Fibroblast of skin of right quadriceps (primary cell): ENCODE measurements at regions not wholly inside any gene's neighbourhood (a gene's known extent, or its start where the extent isn't known, plus 50 kb on each side); places are given as distances from the start of the nearest gene placed in this dataset.

Experiments
- DNase-seq: peaks from one replicate; pipeline ENCODE4 v3.0.0-alpha.2; 2013

DNA sequence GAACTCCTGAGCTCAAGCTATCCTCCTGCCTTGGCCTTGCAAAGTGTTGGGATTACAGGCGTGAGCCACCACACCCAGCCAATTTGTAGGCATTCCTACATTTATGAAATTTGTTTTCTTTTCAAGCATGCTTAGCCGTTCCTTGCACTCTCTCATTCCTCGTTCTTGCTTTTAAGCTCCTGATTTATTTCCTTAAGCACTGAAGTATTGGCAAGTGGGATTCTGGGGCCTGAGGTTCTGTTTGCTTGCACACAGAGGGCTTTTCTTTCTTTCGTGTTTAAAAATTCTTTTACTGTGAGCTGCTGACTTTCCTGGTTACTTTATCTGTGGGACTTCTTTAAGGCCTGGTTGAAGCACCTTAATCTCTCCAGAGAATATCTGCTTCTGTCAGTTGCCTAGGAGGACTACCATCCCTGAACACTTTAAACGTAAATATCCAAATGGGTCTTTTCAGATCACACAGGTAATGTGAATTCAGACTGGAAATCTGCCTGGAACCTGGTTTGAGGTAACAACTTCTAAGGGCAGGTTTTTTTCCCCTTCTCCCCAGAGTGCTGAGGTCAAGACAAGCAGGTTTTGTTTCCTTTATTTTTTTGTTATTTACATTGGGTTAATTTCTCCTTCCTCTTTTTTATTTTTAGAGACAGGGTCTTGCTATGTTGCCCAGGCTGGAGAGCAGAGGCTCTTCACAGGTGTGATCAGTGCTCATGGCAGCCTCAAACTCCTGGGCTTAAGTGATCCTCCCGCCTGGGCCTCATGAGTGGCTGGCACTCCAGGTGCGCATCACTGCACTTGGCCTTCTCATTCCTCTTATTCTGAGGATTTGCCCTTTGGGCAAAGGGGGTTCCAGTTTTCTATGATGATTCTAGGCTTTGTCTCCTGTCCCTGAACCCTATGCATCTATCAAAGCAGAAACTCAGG lies 102.9 kb downstream of the PFKFB3 start:
- DNase-seq, result no peak

DNA sequence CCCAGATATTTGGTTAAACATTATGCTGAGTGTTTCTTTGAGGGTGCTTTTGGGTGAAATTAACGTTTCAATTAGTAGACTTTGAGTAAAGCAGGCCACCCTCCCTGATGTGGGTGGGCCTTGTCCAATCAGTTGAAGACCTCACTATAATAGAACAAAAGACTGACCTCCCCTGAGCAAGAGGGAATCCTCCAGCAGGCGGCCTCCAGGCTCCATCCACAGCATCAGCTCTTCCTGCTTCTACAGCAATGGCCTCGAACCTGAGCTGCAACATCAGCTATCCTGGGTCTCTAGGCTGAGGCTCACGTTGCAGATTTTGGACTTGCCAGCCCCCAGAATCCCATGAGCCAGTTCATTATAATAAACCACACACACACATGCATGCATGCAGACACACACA lies 104.2 kb downstream of the PFKFB3 start:
- no peak for DNase-seq

DNA sequence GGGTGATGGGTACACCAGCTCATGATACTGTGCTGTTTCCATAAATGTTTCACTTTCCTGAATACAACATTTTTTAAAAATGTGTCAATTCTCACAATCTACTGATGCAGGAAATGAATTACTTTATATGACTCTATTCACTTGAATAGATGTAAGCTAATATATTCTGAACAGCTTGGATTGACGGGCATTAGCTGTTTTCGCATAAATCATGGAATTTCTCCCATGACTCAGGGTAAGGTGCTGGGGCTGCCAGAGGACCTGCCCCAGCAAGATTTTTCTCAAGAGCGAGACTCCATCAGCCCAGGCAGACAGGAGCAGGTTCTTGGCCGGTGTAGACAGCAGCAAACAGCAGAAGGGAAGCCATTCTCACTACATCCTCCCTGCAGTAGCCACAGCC lies 107.1 kb downstream of the PFKFB3 start:
- no peak for DNase-seq

DNA sequence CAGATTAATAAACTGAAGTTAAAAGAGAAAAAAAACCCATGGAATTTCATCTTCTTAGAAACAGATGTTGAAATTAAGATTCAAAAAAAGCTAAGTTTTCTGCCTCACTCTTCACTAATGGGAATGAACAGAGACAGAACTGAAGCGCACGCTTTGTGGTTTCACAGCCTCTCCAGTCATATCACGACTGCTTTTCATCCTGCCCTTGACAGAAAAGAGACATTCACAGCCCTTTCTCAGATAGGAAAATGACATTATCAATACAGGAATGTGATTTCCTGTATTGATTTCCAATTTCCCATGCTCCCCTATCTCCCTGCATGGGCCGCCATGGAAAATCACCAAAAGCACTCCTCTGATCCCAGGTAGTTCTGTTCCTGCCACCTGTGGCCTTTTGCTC lies 108.2 kb downstream of the PFKFB3 start:
- no peak for DNase-seq

DNA sequence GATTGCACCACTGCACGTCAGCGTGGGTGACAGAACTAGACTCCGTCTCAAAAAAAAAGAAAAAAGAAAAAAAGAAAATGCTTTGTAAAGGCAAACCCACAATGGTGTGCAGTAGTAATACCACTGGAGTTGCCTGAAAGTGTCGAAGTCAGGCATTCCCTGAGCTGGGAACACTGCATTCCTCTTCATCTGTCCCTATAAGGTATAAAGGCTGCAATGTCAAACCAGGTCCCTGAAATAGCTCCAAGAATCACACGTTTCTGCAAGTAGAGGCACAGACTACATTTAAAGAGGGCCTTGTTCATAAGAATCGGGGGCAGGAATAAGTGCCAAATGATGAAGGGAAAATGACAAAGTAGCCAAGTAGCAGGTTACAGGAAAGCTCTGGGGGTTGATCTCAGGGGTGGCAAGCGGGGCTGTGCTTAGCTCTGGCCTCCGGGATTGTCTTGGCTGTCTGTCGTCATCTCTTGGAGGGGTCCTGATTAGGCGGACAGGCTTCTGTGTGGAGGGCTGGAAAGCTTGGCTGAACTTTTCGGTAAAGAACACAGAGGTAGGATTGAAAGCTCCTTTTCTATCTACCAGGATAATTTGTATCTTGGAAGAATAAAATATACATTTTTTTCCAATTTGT lies 109.1 kb downstream of the PFKFB3 start:
- no peak for DNase-seq

DNA sequence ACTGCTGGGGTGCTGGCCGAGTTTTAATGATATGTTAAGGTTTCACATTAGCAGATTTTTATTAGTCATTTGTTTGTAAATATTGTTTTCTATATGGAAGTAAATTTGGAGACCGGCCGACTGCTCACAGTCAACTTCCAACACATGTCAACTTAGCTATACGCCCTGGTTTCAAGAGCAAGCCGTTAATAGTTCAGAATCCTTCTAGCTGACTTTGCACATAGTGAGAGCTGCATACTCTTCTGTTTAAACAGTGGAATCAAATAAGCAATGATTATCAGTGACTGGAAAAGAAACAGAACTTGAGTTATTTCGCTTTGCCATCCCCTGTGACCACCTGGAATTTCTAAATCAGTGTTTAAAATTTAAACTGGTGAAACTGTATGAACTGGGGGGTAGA lies 109.9 kb downstream of the PFKFB3 start:
- no peak for DNase-seq

DNA sequence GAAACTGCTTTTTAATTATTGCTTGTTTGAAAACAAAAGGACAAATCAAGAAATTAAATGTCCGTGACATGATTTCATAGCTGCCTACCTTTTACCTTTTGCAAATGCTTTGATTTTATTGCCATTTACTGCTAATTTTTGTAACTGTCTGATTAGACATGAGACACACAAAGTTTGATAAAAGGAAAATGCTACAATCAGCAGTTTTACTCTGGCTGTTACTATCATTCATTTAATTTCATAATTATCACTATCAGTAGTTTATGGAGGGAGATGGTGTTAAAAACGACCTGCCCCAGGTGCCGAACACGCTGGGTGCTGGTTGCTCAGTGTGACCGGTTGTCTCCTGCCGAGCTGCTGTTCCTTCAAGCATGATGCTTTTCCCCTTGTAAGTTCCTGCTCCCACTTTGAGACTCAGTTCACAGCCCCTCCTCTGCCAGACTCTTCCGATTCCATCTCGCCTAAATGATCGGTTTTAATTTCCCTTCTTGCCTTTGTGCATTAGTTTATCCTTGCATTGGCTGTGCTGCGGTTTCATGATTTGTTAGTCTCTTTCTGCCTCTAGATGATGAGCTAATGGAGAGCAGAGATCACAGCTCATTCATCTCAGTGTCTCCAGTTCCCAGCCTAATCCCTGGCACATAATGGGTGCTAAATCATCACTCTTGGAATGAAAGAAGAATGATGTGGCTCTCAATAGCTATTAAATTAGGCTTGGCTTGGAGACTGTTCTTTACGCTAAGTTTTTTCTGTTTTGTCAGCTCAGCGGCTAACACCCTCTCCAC lies 110.6 kb downstream of the PFKFB3 start:
- DNase-seq, result peak; percentile 83

DNA sequence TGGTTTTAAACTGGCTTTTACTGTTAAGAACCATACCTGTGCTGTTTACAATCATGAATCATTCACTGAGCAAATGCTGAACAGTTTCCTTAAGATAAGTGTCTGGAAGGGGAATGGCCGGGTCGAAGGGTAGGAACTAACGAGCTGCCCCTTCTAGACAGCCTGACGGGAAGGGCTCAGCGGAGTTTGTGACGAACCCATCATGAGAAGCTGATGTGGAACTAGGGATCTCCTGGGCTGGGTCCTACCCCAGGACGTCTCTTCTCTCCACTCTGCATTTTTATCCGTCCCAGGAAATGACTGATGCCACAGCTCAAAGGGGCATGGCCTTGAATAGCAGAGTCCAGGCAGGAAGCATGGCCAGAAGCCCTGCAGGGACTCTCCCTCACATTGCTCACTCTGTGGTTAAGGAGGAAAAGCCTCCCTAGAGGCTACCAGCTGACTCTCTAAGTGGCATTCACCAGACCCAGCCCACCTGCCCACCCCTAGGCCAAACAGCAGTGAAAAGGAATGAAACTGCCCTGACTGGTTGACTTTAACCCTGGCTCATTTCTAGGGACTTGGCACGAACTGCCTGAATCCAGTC lies 112.0 kb downstream of the PFKFB3 start:
- DNase-seq, result no peak

DNA sequence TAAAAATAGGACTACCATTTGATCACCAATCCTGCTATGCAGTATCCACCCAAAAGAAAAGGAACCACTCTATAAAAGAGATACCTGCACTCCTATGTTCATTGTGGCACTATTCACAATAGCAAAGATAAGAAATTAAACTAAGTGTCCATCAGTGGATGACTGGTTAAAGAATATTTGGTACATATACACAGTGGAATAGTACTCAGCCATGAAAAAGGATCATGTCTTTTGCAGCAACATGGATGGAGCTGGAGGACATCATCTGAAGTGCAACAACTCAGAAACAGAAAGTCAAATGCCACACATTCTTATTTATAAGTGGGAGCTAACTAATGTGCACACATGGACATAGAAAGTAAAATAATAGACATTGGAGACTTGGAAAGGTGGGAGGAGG lies 116.4 kb downstream of the PFKFB3 start:
- no peak for DNase-seq

DNA sequence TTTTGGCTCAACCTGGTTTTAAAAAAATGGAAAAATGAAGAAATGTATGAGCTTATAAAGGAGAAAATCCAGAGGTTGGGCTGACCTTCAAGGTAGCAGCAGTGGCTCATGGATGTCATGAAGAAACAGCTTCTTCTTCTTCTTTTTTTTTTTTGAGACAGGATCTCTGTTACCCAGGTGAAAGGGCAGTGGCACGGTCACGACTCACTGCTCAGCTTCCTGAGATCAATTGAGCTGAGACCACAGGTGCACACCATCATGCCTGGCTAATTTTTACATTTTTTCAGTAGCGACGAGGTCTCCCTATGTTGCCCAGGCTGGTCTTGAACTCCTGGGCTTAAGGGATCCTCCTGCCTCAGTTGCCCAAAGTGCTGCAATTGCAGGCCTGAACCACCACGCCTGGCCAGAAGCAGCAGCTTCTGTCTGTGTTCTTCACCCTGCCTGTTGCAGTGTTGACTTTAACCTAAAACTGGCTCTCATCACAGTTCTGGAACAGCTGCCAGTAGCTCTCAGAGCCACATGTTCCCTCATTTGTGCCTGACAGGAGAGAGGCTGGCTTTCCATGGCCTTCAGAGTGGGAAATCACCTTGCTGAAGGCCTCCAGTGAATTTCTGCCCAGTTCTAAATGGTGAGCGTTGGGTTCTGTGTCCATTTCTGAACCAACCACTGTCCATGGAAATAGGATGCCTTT lies 117.7 kb downstream of the PFKFB3 start:
- DNase-seq, result no peak

DNA sequence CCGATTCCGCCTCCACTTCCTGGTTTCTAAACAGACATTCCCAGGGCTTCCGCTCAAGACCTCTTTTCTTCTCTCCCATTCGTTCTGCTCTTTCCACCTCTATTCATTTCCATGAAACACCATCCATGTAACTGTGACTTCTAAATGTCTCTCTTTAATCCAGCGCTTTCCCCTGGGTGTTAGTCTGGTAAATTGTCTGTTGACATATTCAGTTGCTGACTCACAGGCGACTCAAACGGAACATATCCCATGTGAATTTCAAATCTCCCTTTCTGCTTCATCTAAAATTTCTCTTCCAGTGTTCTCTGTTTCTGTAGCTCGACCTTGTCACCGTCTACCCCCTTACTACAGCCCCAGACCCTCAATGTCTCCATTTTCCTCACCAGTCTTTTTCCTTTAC lies 119.1 kb downstream of the PFKFB3 start:
- DNase-seq, result peak; percentile 75

DNA sequence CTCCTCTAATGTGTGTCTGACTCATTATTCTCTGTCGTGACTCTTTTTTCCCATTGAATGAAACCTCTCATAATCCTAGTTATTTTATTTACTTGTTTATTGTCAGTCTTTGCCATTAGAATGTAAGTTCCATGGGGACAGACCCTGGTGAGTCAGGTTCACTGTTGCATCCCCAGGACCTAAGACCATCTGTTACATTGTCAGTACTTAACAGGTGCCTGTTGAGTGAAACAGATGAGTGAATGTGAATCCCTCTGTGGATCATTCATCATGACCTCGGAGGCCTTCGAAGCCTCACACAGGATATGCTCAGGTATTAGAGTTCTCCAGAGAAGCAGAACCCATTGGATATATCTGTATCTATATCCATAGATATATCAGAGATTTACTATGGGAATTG lies 120.1 kb downstream of the PFKFB3 start:
- no peak for DNase-seq

DNA sequence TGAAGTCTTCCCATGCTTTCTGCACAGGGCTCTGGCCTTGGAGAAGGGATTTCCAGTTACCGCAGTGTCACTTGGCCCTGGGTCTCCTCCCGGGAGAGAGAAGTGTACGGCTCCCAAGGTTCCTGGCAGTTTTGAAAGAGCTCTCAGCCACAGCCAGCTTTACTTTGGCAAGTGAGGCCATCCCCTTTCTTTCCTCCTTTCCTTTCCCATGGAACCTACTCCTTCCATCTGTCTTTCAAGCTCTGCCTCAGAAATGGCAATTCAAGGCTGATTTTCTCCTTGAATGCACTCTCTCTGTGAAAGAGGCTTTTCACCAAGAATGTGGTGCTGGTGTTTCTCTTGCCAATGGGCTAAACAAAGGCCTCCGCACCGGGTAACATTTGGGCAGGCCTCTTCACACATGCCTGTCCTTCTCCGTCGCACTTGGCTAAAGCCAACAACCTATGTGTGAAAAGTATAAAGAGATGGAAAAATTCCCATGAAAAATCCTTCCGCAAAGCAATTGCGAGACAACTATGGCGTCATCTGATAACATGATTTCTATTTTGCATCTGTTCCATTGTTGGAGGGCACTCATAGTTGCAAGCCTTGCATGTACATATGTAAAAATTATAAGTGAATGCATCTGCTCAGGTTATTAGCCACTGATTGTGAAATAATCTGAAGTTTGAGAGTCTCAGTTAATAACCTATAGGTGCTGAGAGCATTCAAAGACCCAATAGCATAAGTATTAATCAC lies 125.4 kb downstream of the PFKFB3 start:
- DNase-seq, result no peak

DNA sequence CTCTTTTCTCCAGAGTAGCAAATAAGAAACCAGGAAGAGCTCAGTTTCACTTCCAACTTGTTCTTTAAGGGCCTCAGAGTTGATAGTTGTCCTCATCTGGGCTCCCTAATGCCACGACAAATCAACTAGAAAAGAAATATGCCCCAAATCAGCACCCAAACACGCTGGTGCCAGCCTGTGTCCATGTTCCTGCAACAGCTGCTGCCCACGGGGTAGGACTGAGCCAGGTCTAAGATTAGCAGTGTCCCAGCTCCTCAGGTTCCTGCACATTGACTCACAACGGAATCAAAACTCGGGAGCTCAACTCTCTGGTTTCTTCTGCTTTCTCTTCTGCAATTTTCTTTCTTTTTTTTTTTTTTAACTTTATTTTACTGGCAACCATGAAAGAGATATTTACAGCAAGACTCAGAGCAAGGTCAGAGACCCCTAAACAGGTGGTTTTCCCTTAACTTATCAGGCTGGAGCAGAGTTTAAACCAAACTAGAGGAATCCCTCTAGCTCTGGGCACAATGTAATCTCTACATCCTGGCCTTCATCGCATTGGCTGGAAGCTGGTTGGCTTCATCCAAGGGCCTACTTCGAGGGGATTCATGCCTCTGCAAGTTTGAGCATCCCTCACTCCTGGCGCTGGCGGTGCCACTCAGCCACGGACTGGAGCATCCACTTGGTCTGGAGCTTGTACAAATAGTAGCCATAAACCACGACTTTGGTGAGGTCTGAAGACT lies 126.1 kb downstream of the PFKFB3 start:
- DNase-seq, result no peak

DNA sequence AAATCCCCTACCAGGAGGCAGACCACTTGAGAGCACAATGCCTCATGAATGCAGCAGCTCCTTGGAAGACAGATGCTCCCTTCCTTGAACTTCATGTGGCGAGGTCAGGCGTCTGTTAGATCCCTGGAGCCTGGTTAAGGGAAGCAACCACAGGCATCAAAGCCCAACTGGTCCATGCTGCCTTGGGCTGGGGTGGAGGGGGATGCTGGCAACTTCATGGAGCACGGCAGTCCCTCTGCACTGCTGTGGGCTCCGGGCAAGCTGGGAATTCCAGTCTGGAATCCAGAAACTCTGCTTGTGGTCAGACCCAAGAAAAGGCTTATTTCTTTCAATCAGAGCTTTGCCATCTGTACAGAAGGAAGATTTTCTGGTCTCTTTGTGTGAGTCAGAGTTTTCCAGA lies 130.4 kb downstream of the PFKFB3 start:
- no peak for DNase-seq

DNA sequence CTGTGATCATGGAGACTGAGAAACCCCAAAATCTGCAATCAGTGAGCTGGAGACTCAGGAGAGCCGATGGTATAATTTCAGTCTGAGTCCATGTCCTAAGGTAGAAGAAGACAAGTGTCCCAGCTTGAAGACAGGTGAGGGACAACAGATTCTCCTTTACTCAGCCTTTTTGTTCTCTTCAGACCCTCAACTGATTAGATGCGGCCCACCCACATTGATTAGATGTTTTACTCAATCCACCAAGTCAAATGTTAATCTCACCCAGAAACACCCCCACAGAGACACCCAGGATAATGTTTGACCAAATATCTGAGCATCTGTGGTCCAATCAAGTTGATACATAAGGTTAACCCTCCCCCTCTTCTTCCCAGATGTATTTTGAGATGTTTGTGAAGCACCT lies 131.2 kb downstream of the PFKFB3 start:
- DNase-seq, result no peak

DNA sequence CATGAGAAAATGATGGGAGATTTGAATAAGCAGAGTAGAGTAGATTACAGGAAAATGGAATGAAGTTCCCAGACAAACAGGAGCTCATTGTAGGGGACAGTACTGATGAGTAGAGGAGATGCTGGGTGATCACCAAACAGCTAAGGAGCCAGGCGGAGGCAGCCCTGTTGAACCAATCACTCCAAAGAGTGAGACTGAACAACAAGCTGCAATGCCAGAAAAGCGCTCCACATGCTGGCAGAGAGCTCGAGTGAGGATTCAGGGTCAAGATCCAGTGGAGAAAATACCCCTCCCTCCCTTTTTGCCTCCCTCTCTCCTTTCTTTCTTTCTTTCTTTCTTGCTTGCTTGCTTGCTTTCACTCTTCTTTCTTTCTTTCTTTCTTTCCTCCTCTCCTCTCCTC lies 133.3 kb downstream of the PFKFB3 start:
- no peak for DNase-seq

DNA sequence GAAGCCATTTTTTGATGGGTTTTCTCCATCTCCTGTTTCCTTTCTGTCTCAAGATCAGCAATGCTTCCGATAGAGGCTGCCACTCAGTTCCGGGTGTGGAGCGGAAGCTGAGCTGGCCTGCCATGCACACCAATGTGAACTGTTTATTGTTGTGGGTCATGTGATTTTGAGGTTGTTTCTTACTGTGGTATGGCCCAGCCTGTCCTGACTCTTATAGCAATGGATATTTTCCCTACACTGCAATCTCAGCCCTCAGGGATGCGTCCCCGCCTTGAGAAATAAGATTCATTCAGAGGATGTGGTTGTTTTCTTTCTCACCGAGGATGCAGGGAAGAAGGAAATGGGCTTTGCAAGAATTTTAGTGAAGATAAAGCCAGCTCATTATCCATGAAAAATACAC lies 134.7 kb downstream of the PFKFB3 start:
- DNase-seq, result no peak

DNA sequence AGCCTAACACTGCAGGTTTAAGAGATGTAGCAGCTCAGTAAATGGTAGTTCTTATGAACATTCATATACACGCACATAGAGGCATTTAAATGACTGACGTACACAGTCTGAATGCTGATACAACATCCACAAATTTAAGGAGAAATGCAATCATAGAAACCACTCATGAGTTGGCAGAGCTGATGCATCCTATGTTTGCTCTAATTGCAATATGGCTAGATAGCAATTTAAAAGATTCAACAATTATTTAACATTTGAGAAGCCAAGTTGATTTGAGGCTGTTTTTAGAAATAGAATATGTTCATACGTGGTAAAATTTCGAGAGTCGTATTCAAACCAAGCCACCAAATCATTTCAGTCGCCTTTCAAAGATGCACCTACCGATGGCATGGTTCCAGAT lies 135.6 kb downstream of the PFKFB3 start:
- DNase-seq, result no peak

DNA sequence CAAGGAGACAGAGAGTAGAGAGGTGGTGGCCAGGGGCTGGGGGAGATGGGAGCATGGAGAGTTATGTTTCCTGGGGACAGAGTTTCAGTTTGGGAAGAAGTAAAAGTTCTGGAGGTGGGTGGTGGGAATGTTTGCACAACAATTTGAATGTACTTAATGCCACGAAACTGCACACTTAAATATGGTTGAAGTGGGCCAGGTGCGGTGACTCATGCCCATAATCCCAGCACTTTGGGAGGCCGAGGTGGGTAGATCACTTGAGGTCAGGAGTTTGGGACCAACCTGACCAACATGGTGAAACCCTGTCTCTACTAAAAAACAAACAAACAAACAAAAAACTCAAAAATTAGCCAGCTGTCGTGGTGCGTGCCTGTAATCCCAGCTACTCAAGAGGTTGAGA lies 137.2 kb downstream of the PFKFB3 start:
- DNase-seq, result no peak

DNA sequence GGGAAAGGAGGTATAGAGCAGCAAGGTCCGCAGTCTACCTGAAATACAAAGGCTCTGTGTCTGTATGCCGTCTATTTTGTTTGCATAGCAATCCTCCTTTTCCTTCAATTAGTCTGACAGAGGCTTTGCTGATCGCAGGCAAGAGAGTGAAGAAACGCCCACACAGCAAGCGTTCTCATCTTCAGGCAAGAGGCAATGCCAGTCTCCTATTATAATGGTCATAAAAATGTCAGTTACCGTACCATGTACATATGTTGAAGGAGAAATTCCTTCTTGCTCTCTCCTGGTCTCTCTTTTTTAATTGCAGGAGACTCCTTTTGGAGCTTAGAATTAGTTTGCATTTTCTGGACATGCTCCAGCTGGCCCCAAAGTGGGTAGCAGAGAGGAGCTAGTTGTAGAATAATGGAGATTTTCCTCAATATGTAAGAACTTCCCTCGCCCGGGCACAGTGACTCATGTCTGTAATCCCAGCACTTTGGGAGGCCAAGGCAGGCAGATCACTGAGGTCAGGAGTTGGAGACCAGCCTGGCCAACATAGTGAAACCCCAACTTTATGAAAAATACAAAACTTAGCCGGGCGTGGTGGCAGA lies 139.5 kb downstream of the PFKFB3 start:
- DNase-seq, result no peak
